Calu3 (cell line): ENCODE measurements at regions not wholly inside any gene's neighbourhood (a gene's known extent, or its start where the extent isn't known, plus 50 kb on each side); places are given as distances from the start of the nearest gene placed in this dataset.

Source experiments
- BruUV-seq: library from RNA; stranded (reverse); fragments of 400-500 nt; replicated peaks from 2 replicates; lab custom pipeline; 2021; lab: Mats Ljungman, UMichigan
- CTCF ChIA-PET: fragments of 300-600 bp; sonication (Branson Sonifier 250); formaldehyde crosslinking; loops from one replicate; lab custom pipeline; 2022; ENCODE audit warnings: antibody characterized with exemption; lab: Charles Lee
- DNase-seq: peaks from one replicate; pipeline ENCODE4 v3.0.0; 2022
- H3K27ac Mint-ChIP-seq: one replicate; pipeline ENCODE4 v1.8.0; 2022; ENCODE audit warnings: mixed read lengths; ENCODE audit not compliant: unreplicated experiment
- H3K27me3 Mint-ChIP-seq: one replicate; pipeline ENCODE4 v1.8.0; 2022; ENCODE audit warnings: mixed read lengths; ENCODE audit not compliant: unreplicated experiment
- H3K36me3 Mint-ChIP-seq: one replicate; pipeline ENCODE4 v1.8.0; 2022; ENCODE audit warnings: mild to moderate bottlenecking, moderate library complexity, mixed read lengths; ENCODE audit not compliant: insufficient read depth, unreplicated experiment
- H3K4me1 Mint-ChIP-seq: one replicate; pipeline ENCODE4 v1.8.0; 2022; ENCODE audit warnings: mild to moderate bottlenecking, low read depth, mixed read lengths; ENCODE audit not compliant: unreplicated experiment
- H3K4me3 Mint-ChIP-seq: one replicate; pipeline ENCODE4 v1.8.0; 2022; ENCODE audit warnings: mild to moderate bottlenecking, low read depth, moderate library complexity, mixed read lengths; ENCODE audit not compliant: unreplicated experiment
- H3K9me3 Mint-ChIP-seq: one replicate; pipeline ENCODE4 v1.8.0; 2022; ENCODE audit warnings: low read depth, mixed read lengths; ENCODE audit not compliant: unreplicated experiment
- CTCF ChIP-seq: fragments of 200-600 bp; IDR thresholded peaks from one replicate; pipeline ENCODE4 v1.8.0; 2022; ENCODE audit warnings: antibody characterized with exemption; ENCODE audit not compliant: unreplicated experiment
- intact Hi-C: fragments of 100-400 bp; cut with micrococcal nuclease; formaldehyde crosslinking; loops from one replicate; pipeline ENCODE4 v1.10.0; 2022; ENCODE audit not compliant: unreplicated experiment

GRCh38 chr14:43200519-43200918 lies 1306.6 kb downstream of the FSCB start:
- CTCF ChIA-PET = no interaction called here
- BruUV-seq = no TSS peak

GRCh38 chr14:43198465-43198864 lies 1308.6 kb downstream of the FSCB start:
- H3K27me3 Mint-ChIP-seq = no peaks in the 10 kb centered on the region
- H3K4me3 Mint-ChIP-seq = no peak overlapping the region
- H3K4me1 Mint-ChIP-seq = no peaks in the 10 kb centered on the region
- no TSS peak for BruUV-seq
- peaks cover 3% of the 10 kb centered on the region for H3K9me3 Mint-ChIP-seq
- DNase-seq = no peak
- CTCF ChIA-PET = no interaction called here
- TF ChIP-seq CTCF = no peak
- intact Hi-C loops = no loop called here
- H3K36me3 Mint-ChIP-seq = no peaks in the 10 kb centered on the region
- no peak overlapping the region for H3K27ac Mint-ChIP-seq

More at GRCh38 chr14:43200519-43200918, 1306.6 kb downstream of the FSCB start:
- H3K4me3 Mint-ChIP-seq = no peak overlapping the region
- H3K27ac Mint-ChIP-seq = no peak overlapping the region
- H3K36me3 Mint-ChIP-seq = no peaks in the 10 kb centered on the region
- no peaks in the 10 kb centered on the region for H3K27me3 Mint-ChIP-seq
- no peak for DNase-seq
- intact Hi-C loops = no loop called here
- TF ChIP-seq CTCF = no peak
- no peaks in the 10 kb centered on the region for H3K4me1 Mint-ChIP-seq
- peaks cover 3% of the 10 kb centered on the region for H3K9me3 Mint-ChIP-seq

GRCh38 chr14:43184540-43184939 lies 1322.5 kb downstream of the FSCB start:
- H3K9me3 Mint-ChIP-seq = peaks cover 11% of the 10 kb centered on the region
- H3K27ac Mint-ChIP-seq = no peak overlapping the region
- no peaks in the 10 kb centered on the region for H3K36me3 Mint-ChIP-seq
- no peak for DNase-seq
- BruUV-seq = no TSS peak
- H3K4me1 Mint-ChIP-seq = no peaks in the 10 kb centered on the region
- no peak overlapping the region for H3K4me3 Mint-ChIP-seq
- no peaks in the 10 kb centered on the region for H3K27me3 Mint-ChIP-seq
- no peak for TF ChIP-seq CTCF
- CTCF ChIA-PET = no interaction called here
- intact Hi-C loops = no loop called here

- CTCF ChIA-PET = no interaction called here
- peaks cover 5% of the 10 kb centered on the region for H3K9me3 Mint-ChIP-seq
- H3K4me1 Mint-ChIP-seq = no peaks in the 10 kb centered on the region
- H3K27me3 Mint-ChIP-seq = no peaks in the 10 kb centered on the region
- no TSS peak for BruUV-seq
- intact Hi-C loops = no loop called here
- H3K27ac Mint-ChIP-seq = no peak overlapping the region
- no peak overlapping the region for H3K4me3 Mint-ChIP-seq
- H3K36me3 Mint-ChIP-seq = no peaks in the 10 kb centered on the region
- no peak for TF ChIP-seq CTCF
- no peak for DNase-seq
Observed at GRCh38 chr14:43183916-43184315, 1323.2 kb downstream of the FSCB start.
